BE2C (cell line): ENCODE measurements at regions not wholly inside any gene's neighbourhood (a gene's known extent, or its start where the extent isn't known, plus 50 kb on each side); places are given as distances from the start of the nearest gene placed in this dataset.

ENCODE experiments used
- DNase-seq: peaks from one replicate; pipeline ENCODE4 v3.0.0-alpha.2; 2020
- H3K27me3 ChIP-seq: fragments of 250-450 bp; sonication (Bioruptor Pico); 2 replicates; pipeline ENCODE4 v1.5.1; 2020; ENCODE audit warnings: mild to moderate bottlenecking
- H3K36me3 ChIP-seq: fragments of 250-450 bp; sonication (Bioruptor Pico); 2 replicates; pipeline ENCODE4 v1.5.1; 2020; ENCODE audit warnings: mild to moderate bottlenecking
- H3K4me1 ChIP-seq: fragments of 250-450 bp; sonication (Bioruptor Pico); 2 replicates; pipeline ENCODE4 v1.5.1; 2020
- H3K4me3 ChIP-seq: 2 replicates; pipeline ENCODE4 v1.5.1; 2011; ENCODE audit warnings: low read depth, low read length
- H3K9me3 ChIP-seq: fragments of 250-450 bp; sonication (Bioruptor Pico); 2 replicates; pipeline ENCODE4 v1.5.1; 2020
- CTCF ChIP-seq: IDR thresholded peaks from 2 replicates; pipeline ENCODE4 v1.5.1; 2012; ENCODE audit warnings: mild to moderate bottlenecking, low read depth, low read length

DNA sequence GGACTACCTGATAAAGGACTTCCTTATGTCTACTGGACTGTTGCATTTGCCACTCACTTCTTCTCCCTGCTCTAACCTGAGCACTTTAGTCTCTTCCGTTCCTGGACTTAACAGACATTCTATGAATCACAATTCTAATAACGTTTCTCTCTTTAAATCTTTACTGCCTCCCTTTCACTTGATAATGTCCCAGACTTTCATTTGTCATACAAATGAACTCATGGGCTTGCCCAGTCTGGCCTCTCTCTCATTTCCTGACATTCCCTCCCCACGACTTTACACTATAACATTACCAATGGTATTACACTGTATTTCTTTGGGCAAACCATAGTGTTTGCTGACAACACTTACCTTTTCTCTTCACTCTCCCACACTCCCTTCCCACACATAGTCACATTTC is 540.7 kb upstream of the TMEFF2 start:
- H3K36me3 ChIP-seq: no peaks in the 10 kb centered on the region
- no peak for TF ChIP-seq CTCF
- no peak overlapping the region for H3K4me3 ChIP-seq
- DNase-seq: no peak
- no peaks in the 10 kb centered on the region for H3K4me1 ChIP-seq
- H3K27me3 ChIP-seq: no peaks in the 10 kb centered on the region
- no peaks in the 10 kb centered on the region for H3K9me3 ChIP-seq

- DNase-seq: no peak
- Histone ChIP-seq H3K4me1 (no peaks in the 10 kb centered on the region), H3K4me3 (no peak overlapping the region), H3K36me3 (no peaks in the 10 kb centered on the region), H3K27me3 (no peaks in the 10 kb centered on the region), H3K9me3 (no peaks in the 10 kb centered on the region)
- no peak for TF ChIP-seq CTCF
Observed at GRCh38 chr2:192729369-192729768, 534.6 kb upstream of the TMEFF2 start.

GRCh38 chr2:192725991-192726390 is 531.3 kb upstream of the TMEFF2 start:
- Histone ChIP-seq H3K36me3 (no peaks in the 10 kb centered on the region), H3K4me3 (no peak overlapping the region), H3K27me3 (no peaks in the 10 kb centered on the region), H3K4me1 (no peaks in the 10 kb centered on the region), H3K9me3 (no peaks in the 10 kb centered on the region)
- no peak for TF ChIP-seq CTCF
- no peak for DNase-seq

DNA sequence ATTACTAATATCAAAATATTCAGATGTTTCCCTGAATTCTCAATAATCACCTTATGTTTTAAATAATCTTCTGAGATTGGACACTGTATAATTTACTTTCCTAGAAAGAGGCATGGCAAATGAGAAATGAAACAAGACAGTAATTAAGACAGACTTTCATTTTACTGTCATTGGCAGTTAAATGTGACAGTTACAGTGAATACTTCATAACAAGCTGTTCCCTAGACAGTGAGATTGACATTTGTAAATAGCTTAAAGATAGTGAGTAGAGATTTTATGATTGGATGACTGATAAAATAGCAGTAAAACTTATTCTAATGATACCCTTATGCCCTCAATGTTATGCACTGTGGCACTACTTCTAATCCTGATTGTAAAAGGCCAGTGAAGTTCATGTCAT is 524.9 kb upstream of the TMEFF2 start:
- no peak for TF ChIP-seq CTCF
- Histone ChIP-seq H3K27me3 (no peaks in the 10 kb centered on the region), H3K4me1 (no peaks in the 10 kb centered on the region), H3K4me3 (no peak overlapping the region), H3K9me3 (no peaks in the 10 kb centered on the region), H3K36me3 (no peaks in the 10 kb centered on the region)
- DNase-seq: no peak

GRCh38 chr2:192718340-192718739 is 523.6 kb upstream of the TMEFF2 start:
- no peak for TF ChIP-seq CTCF
- no peaks in the 10 kb centered on the region for H3K9me3 ChIP-seq
- DNase-seq: no peak
- H3K4me3 ChIP-seq: no peak overlapping the region
- no peaks in the 10 kb centered on the region for H3K36me3 ChIP-seq
- H3K27me3 ChIP-seq: no peaks in the 10 kb centered on the region
- H3K4me1 ChIP-seq: no peaks in the 10 kb centered on the region

GRCh38 chr2:192700934-192701333 is 506.2 kb upstream of the TMEFF2 start:
- no peaks in the 10 kb centered on the region for H3K27me3 ChIP-seq
- no peaks in the 10 kb centered on the region for H3K36me3 ChIP-seq
- TF ChIP-seq CTCF: no peak
- H3K4me1 ChIP-seq: no peaks in the 10 kb centered on the region
- DNase-seq: no peak
- no peaks in the 10 kb centered on the region for H3K9me3 ChIP-seq
- no peak overlapping the region for H3K4me3 ChIP-seq
